Stimulated activated CD4-positive, alpha-beta T cell treated with anti-CD3 and anti-CD28 coated beads, Interleukin-1b, Interleukin-23, amount 100 ng/mL, for 48 hours (primary cell): ENCODE measurements at regions not wholly inside any gene's neighbourhood (a gene's known extent, or its start where the extent isn't known, plus 50 kb on each side); places are given as distances from the start of the nearest gene placed in this dataset.

Source experiments
- DNase-seq: peaks from one replicate; pipeline ENCODE4 v3.0.0-alpha.2; 2020

DNA sequence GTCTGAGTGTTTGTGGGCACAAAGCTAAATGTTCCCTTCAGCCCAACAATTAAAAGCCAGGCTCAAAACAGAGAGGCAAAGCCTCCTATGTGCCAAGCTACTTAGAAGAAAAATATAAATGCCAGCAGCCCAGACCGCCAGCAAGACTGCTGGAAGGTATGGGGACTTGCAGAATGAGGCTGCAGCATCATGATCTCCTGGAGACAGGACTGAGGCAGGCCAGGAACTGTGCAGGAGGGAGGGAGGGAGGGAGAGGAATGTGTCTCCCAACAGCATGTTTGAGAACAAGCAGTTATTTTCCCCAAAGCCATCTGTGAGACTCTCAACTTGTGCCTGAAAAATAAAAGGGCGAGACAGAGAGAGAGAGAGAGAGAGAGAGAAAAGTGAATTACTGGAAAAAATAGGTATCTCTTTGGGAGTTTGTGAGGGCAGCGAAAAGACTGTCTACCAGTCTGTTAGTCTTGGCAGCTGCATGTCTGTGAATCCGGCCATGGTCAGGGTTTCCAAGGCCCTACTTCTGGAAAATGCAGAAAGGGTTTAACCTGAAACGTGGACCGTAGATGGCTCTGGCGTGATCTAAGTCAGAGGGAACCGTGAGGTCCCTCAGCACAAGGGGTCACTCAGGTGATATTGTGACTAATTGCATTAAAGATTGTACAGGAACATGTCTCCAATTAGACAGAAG is 139.7 kb upstream of the COL8A1 start:
- no peak for DNase-seq

GRCh38 chr3:99487894-99488293 is 150.5 kb upstream of the COL8A1 start:
- no peak for DNase-seq

DNA sequence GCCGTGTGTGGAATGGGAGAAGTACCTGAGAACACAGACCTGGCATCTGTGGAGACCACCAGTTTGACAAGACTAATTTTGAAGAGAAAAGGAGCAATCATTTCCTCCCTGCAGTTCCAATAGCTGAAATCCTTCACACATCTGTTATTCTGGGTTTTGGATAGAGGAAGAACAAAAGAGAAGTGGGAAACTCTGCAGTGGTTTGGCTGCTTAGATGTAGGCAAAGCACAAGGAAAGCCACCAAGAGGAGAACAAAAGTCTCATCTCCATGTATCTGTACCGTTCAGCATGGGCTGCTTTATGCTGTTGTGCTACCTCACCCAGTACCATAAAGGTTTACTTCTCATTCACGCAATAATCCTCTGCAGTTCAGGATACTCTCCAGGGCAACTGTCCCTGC is 153.1 kb upstream of the COL8A1 start:
- no peak for DNase-seq

DNA sequence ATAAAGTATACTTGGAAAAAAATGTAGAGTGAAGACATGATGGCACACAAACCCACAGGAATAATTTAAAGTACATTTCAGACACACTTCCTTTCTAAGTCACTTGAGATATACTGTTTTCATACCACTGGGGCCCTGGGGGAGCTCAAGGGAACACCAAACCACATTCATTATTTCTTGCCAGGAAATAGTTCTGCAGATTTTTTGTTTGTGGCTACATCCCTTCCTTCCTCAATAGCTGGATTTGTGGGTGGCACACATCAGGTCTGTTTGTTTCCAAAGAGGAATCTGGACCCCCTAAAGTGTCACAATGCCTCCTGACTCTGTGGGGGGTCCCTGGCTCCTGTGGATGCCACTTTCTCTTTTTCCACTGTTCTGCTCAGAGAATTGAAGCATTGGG is 153.5 kb upstream of the COL8A1 start:
- DNase-seq, result no peak

GRCh38 chr3:99483841-99484240 is 154.6 kb upstream of the COL8A1 start:
- no peak for DNase-seq

- no peak for DNase-seq
Measured at GRCh38 chr3:99482191-99482590, 156.2 kb upstream of the COL8A1 start.

DNA sequence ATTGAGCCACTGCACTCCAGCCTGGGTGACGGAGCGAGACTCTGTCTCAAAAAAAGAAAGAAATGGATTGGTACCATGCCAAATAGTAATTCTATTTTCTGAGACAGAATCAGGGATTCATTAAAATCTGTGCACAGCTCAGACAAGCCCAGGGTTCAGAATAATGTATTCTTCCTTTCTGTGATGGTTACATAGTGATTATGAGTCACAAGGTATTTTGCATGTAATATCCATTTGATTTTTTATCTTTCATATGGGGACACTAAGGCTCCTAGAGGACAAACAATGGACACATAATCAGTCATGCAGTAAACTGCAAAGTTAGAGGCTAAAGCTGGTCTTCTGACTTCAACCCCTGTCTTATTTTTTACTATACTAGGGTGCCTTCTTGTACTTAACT is 156.8 kb upstream of the COL8A1 start:
- no peak for DNase-seq

GRCh38 chr3:99479768-99480167 is 158.6 kb upstream of the COL8A1 start:
- no peak for DNase-seq

DNA sequence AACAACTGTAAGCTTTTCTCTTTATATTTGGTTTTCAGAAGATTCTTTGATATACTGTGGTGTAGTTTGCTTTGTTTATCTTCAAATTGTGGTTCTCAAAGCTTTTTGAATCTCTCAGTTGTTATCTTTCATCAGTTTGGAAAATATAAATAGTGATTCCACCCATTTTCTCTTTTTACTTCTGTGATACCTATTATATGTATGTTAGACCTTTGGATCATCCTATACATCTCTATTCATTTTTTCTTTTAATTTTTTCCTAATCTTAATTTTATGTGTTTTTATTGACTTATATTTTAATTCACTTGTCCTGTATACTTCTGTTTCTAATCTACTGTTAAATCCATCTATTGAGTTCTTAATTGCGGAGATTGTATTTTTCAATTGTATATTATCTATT is 160.7 kb upstream of the COL8A1 start:
- DNase-seq, result no peak

GRCh38 chr3:99475229-99475628 is 163.2 kb upstream of the COL8A1 start:
- DNase-seq, result no peak

DNA sequence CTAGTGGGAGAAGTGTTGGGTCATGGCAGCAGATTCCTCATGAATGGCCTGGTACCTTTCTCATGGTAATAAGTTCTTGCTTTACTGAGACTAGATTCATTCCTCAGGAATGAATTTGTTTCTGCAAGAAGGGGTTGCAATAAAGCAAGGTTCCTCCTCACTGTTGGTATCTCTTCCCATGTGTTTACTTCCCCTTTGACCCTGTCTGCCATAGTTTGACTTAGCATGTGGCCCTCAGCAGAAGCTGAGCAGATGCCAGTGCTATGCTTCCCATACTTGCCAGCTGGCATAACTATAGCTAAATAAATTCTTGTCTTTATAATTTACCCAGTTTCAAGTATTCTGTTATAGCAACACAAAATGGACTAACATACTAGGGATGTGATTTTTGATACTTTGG is 163.6 kb upstream of the COL8A1 start:
- DNase-seq, result no peak

GRCh38 chr3:99473321-99473751 is 165.1 kb upstream of the COL8A1 start:
- DNase-seq, result no peak

DNA sequence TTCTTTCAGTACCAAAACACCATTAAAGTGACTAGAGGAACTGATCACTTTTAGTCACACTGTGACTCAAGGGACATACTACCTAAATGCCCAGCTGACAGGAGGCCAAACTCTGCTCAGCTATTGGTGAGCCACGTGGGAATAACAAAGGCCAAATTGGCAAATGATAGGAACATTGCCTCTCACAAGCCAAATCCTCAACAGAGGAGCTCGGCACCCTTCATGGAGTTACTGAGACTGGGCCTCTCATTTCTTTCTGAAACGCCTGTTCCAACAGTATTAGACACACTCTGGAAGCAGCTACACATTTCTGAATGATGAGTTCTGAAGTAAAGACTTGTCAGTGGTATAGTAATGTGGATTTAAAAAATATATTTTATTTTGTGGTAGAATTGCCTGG is 166.0 kb upstream of the COL8A1 start:
- DNase-seq, result no peak

GRCh38 chr3:99471353-99472323 is 166.8 kb upstream of the COL8A1 start:
- no peak for DNase-seq

GRCh38 chr3:99470841-99471240 is 167.6 kb upstream of the COL8A1 start:
- no peak for DNase-seq

DNA sequence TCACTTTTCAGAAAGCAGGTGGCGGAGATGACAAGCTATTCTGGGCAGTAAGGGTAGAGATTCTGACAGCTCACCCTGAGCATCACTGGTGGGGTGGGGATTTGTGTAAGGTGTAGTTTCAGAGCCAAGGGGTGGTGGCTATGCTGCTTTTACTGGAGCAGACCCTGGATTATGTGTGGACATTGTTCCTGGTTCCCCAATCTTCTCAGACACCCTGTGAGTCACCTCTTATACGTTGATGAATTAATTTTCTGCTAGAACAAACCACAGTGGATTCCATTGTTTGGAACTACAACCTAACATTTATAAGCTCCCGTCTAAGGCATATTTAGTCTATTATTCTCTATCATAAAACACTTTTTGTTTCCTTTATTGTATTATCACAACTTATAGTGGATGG is 169.5 kb upstream of the COL8A1 start:
- no peak for DNase-seq

DNA sequence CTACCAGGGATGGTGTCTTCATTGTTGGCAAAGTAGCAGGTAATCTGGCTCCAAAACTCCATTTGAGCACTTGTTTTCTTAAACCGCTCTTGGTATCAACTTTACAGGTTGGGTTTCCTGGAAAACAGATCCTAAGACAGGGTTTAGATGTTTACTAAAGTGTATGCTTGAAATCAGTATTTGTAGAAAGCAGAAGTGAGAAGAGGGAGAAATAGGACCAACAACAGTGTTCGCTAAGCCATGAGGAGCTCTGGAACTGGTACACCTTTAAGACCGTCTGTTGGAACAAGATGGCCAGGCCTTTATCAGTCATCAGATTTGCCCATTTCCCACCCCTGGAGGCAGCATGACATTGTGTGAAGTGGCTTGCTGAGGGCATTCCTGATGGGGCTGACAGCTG is 171.0 kb upstream of the COL8A1 start:
- no peak for DNase-seq

DNA sequence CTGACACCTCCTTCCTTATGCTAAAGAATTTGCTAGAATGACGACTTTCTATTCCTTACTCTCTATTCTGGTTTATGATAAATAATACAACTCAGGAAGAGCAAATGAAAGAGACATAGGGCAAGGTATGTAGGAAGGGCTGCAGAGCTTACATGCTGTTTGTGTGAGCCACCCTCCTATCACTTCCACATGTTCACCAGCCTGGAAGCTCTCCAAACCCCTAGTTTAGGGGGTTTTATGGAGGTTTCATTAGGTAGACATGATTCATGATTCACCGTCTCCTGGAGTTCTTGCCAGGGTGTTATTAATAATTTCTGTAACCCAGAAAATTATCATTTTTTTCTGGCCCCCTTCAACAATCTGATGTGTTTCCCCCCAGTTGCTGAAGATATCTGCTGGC is 172.1 kb upstream of the COL8A1 start:
- DNase-seq, result no peak

GRCh38 chr3:99458013-99458412 is 180.4 kb upstream of the COL8A1 start:
- DNase-seq, result no peak

- no peak for DNase-seq
Measured at GRCh38 chr3:99442599-99442998, 195.8 kb upstream of the COL8A1 start.

DNA sequence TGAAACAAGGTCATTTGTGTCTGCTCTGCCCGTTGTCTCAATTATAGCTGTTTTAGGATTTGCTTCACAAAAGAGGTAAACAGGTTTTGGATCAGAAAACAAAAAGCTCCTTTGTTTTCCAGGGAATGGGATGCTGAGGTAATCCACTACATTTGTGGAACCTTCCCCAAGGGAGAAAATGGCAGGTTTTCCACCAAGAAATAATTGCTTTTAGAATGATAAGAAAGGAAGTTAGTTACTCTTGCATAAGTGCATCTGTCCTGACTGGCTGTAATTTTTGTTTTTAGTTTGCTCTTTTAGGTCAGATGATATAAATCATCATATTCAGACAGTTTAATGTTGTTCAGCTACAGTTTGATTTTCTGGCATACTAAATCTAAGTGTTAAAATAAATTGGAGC is 198.5 kb upstream of the COL8A1 start:
- no peak for DNase-seq

- no peak for DNase-seq
Measured at GRCh38 chr3:99434190-99434589, 204.2 kb upstream of the COL8A1 start.

DNA sequence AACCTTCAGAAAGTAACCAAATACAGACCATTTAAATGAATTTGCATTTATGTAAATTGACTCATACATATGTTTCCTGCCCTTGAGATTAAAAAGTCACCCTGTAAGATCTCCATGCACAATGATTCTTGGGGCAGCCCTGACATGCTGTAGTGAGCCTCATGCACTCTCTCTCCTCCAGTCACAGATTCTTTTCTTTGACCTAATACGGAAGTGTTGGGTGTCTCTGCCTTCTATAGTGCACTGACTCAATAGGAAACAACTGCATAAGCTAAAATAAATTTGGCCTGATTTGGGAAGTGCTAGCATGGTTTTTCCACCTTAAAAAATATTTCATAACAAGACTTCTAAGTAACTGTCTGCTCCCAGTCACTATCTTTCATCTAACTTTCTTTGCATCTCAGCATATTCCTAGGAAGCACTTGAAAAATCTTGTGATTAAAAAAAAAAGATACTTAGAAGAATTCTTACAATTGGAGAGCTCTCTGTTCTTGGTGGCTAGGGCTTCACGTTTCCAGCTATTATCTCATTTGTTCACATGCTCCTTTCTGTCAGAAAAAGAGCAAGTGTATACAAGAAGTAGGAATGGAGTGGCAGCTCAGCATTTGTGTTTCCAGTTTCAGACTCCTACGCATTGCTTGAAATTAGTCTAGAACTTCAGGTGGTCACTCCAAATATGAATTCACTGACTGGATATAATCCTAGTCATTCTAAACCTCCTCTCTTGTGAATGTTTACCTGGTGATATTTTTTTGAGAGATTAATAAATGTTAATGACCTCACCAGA is 207.9 kb upstream of the COL8A1 start:
- no peak for DNase-seq

DNA sequence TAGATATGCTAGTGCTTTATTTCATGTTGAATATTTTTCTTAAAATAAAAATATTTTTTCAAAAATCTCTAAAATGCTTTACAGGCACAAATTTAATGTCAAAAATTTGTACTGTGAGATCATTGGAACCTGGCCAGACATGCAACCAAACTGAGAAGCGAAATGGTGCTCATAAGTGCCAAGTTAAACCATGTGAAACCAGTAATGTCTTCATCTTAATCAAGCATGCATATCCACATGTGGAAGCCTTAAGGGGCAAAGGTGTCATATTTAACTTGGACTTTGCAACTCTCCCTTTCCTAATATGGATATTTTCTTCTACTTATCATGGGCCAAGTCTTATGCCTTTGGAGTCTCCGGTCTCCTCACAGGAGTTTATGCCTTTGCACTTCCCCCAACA is 208.9 kb upstream of the COL8A1 start:
- DNase-seq, result no peak
